Transverse colon (tissue), 3 donors: ENCODE measurements at regions not wholly inside any gene's neighbourhood (a gene's known extent, or its start where the extent isn't known, plus 50 kb on each side); places are given as distances from the start of the nearest gene placed in this dataset.

Source experiments
- POLR2A ChIP-seq: fragments of 450-650 bp; IDR thresholded peaks from one replicate; pipeline ENCODE4 v1.6.1; 2016; ENCODE audit warnings: antibody characterized with exemption, mild to moderate bottlenecking, moderate library complexity
- TF ChIP-seq, protein P1 (sequence below), 5 experiments: fragments of 200-600 bp in 3 of 5; fragments of 450-650 bp in 2 of 5; sonication (generic) in 3 of 5; IDR thresholded peaks; 1 replicate in 2 of 5; 2 replicates in 3 of 5; pipeline ENCODE4 v1.5.1; 2016 to 2017; ENCODE audit warnings: antibody characterized with exemption in 5 of 5, inconsistent platforms in 3 of 5, mild to moderate bottlenecking in 2 of 5, moderate library complexity in 1 of 5

DNA sequence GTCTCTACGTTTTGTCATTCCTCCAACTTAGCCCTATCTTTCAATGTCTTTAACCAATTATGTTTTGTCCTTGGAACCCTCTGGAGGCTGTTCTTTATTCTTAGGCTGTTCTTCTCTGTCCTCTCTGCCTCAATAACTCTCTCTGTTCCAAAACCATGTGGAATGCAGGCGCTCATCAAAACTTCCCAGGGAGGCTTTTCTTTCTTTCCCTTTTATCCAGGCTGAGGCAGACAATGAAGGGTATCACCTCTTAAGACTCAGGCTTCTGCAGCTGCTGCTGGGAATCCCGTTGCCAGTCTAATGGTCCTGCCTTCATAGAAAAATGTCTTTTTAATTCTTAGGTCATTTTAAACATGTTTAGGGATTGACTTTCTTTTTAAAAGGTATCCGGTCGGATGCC is 544.7 kb downstream of the CDH26 start:
- TF ChIP-seq, protein P1, sequence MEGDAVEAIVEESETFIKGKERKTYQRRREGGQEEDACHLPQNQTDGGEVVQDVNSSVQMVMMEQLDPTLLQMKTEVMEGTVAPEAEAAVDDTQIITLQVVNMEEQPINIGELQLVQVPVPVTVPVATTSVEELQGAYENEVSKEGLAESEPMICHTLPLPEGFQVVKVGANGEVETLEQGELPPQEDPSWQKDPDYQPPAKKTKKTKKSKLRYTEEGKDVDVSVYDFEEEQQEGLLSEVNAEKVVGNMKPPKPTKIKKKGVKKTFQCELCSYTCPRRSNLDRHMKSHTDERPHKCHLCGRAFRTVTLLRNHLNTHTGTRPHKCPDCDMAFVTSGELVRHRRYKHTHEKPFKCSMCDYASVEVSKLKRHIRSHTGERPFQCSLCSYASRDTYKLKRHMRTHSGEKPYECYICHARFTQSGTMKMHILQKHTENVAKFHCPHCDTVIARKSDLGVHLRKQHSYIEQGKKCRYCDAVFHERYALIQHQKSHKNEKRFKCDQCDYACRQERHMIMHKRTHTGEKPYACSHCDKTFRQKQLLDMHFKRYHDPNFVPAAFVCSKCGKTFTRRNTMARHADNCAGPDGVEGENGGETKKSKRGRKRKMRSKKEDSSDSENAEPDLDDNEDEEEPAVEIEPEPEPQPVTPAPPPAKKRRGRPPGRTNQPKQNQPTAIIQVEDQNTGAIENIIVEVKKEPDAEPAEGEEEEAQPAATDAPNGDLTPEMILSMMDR (IDR thresholded peaks at IDR 0.05): no peak
- TF ChIP-seq POLR2A: no peak
